HK-2 (cell line): ENCODE measurements at regions not wholly inside any gene's neighbourhood (a gene's known extent, or its start where the extent isn't known, plus 50 kb on each side); places are given as distances from the start of the nearest gene placed in this dataset.
"Not testable (repeated sequence)": the region's sequence is repeated elsewhere in the genome, so short reads cannot be mapped to it uniquely, and the experiment has no call there.

ENCODE experiments used
- DNase-seq: peaks from one replicate; pipeline ENCODE4 v3.0.0-alpha.2; 2018; ENCODE audit not compliant: unreplicated experiment

GRCh38 chr21:24552491-24552890 lies 1054.8 kb downstream of the MRPL39 start:
- DNase-seq = no peak

GRCh38 chr21:24545807-24546361 lies 1061.4 kb downstream of the MRPL39 start:
- no peak for DNase-seq

GRCh38 chr21:24514081-24514733 lies 1093.1 kb downstream of the MRPL39 start:
- DNase-seq = no peak

GRCh38 chr21:24509131-24509530 lies 1098.2 kb downstream of the MRPL39 start:
- DNase-seq = no peak

GRCh38 chr21:24486973-24487372 lies 1120.3 kb downstream of the MRPL39 start:
- DNase-seq = no peak

- not testable (repeated sequence) for DNase-seq
Measured at GRCh38 chr21:24483361-24483760, 1123.9 kb downstream of the MRPL39 start.

- no peak for DNase-seq
Measured at GRCh38 chr21:24470852-24471251, 1136.4 kb downstream of the MRPL39 start.

GRCh38 chr21:24456358-24456757 lies 1150.9 kb downstream of the MRPL39 start:
- no peak for DNase-seq

GRCh38 chr21:24450119-24450518 lies 1157.2 kb downstream of the MRPL39 start:
- DNase-seq = no peak

- DNase-seq = no peak
Measured at GRCh38 chr21:24445517-24445916, 1161.8 kb downstream of the MRPL39 start.

- DNase-seq = no peak
Measured at GRCh38 chr21:24444736-24445135, 1162.5 kb downstream of the MRPL39 start.

GRCh38 chr21:24436236-24436635 lies 1171.0 kb downstream of the MRPL39 start:
- no peak for DNase-seq

- no peak for DNase-seq
Measured at GRCh38 chr21:24428591-24429199, 1178.6 kb downstream of the MRPL39 start.

- DNase-seq = no peak
Measured at GRCh38 chr21:24424776-24425175, 1182.5 kb downstream of the MRPL39 start.

GRCh38 chr21:24423546-24423945 lies 1183.7 kb downstream of the MRPL39 start:
- no peak for DNase-seq

- no peak for DNase-seq
Measured at GRCh38 chr21:24420689-24421088, 1186.6 kb downstream of the MRPL39 start.

- DNase-seq = not testable (repeated sequence)
Measured at GRCh38 chr21:24419641-24420040, 1187.6 kb downstream of the MRPL39 start.

GRCh38 chr21:24418671-24419070 lies 1188.6 kb downstream of the MRPL39 start:
- no peak for DNase-seq

- DNase-seq = no peak
Measured at GRCh38 chr21:24411429-24411828, 1195.9 kb downstream of the MRPL39 start.

GRCh38 chr21:24403221-24403620 lies 1204.1 kb downstream of the MRPL39 start:
- DNase-seq = no peak

GRCh38 chr21:24395320-24395923 lies 1211.9 kb downstream of the MRPL39 start:
- no peak for DNase-seq

GRCh38 chr21:24375201-24375600 lies 1232.1 kb downstream of the MRPL39 start:
- no peak for DNase-seq

GRCh38 chr21:24372506-24372905 lies 1234.8 kb downstream of the MRPL39 start:
- DNase-seq = no peak
